ENCODE measurements at regions not wholly inside any gene's neighbourhood (a gene's known extent, or its start where the extent isn't known, plus 50 kb on each side); places are given as distances from the start of the nearest gene placed in this dataset.
"Not testable (repeated sequence)": the region's sequence is repeated elsewhere in the genome, so short reads cannot be mapped to it uniquely, and the experiment has no call there.

DNA sequence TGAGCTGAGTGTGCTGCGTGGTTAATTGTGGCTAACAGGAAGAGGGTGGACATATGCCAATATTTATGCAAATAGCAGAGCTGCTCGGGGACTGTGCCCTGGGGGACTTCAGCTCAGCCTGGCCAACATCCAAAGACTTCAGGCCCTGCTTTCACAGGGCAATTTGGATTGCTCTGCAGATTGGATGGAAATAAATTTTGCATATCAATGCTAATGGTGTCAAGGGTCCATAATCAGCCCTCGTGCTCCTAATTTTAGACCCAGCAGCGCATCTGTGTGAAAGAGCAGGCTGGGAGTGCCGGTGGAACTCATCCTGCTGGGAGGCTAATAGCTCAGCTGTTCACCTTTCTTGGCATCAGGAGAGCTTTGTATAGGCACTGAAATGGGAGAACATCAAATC lies 270.1 kb downstream of the TCERG1L start:
- no peak for DNase-seq

DNA sequence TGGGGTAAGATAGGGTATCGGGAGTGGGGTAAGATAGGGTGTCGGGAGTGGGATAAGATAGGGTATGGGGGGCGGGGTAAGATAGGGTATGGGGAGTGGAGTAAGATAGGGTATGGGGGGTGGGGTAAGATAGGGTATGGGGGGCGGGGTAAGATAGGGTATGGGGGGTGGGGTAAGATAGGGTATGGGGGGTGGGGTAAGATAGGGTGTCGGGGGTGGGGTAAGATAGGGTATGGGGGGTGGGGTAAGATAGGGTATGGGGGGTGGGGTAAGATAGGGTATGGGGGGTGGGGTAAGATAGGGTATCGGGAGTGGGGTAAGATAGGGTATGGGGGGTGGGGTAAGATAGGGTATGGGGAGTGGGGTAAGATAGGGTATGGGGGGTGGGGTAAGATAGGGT lies 269.5 kb downstream of the TCERG1L start:
- not testable (repeated sequence) for DNase-seq

All from SHP77 treated with DMSO at 0.1 percent for 48 hours (cell line).